ENCODE measurements at regions not wholly inside any gene's neighbourhood (a gene's known extent, or its start where the extent isn't known, plus 50 kb on each side); places are given as distances from the start of the nearest gene placed in this dataset.

DNA sequence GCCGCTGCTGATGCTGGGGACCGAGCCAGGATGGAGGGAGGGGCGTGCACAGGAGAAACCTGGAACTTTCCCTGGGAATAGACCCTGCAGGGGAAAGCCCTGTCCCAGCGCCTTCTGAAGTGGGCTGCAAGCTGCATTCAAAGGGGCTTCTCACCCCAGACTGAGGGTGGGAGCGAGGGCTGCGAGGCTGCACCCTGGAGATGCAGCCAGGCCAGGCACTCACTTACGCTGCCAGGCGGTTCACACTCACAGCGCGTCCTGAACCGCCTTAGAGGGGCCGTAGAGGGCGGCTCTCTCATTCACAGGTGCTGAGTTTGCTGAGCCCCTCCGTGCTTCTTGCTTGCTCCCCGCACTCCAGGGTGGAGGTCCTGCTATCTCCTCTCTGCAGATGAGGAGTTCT is 208.5 kb upstream of the C14orf180 start:
- Histone ChIP-seq H3K9me3 (no peaks in the 10 kb centered on the region), H3K4me1 (ENCODE audit: control insufficient read depth in 1 of 2, insufficient read depth in 2 of 2, low read depth in 1 of 2, low read length in 1 of 2) (peaks cover 0 to 38% of the 10 kb centered on the region in 2 experiments; a peak in 1 of 4 replicates), H3K9ac (no peak overlapping the region), H3K27ac (ENCODE audit: low read depth in 2 of 2, low read length in 1 of 2) (no peak overlapping the region), H4K20me1 (ENCODE audit: insufficient read depth) (no peaks in the 10 kb centered on the region), H3K79me2 (ENCODE audit: insufficient read depth) (no peaks in the 10 kb centered on the region), H2AFZ (ENCODE audit: low read depth) (no peak overlapping the region), H3K9me2 (no peaks in the 10 kb centered on the region), H3K27me3 (ENCODE audit: insufficient read depth) (no peaks in the 10 kb centered on the region), H3K4me2 (no peak overlapping the region), H3K4me3 (ENCODE audit: low read depth in 2 of 2, low read length in 1 of 2) (no peak overlapping the region), H3F3A (replicated peaks; ENCODE audit: insufficient read depth) (no peaks in the 10 kb centered on the region), H3K36me3 (replicated peaks in 1 of 2; ENCODE audit: control insufficient read depth in 1 of 2, insufficient read depth in 2 of 2, low read length in 1 of 2) (no peaks in the 10 kb centered on the region)
- 68% methylated on average over 11 of the region's 15 CpGs for WGBS (ENCODE audit: low lambda C conversion rate)
- TF ChIP-seq JUND (IDR thresholded peaks at IDR 0.05) = no peak
- TF ChIP-seq, protein P1, sequence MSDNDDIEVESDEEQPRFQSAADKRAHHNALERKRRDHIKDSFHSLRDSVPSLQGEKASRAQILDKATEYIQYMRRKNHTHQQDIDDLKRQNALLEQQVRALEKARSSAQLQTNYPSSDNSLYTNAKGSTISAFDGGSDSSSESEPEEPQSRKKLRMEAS (IDR thresholded peaks at IDR 0.05; ENCODE audit: low read depth) = no peak
- TF ChIP-seq FOXJ3 (CRISPR knock-in tag; IDR thresholded peaks at IDR 0.05) = no peak
- TF ChIP-seq, protein P2, sequence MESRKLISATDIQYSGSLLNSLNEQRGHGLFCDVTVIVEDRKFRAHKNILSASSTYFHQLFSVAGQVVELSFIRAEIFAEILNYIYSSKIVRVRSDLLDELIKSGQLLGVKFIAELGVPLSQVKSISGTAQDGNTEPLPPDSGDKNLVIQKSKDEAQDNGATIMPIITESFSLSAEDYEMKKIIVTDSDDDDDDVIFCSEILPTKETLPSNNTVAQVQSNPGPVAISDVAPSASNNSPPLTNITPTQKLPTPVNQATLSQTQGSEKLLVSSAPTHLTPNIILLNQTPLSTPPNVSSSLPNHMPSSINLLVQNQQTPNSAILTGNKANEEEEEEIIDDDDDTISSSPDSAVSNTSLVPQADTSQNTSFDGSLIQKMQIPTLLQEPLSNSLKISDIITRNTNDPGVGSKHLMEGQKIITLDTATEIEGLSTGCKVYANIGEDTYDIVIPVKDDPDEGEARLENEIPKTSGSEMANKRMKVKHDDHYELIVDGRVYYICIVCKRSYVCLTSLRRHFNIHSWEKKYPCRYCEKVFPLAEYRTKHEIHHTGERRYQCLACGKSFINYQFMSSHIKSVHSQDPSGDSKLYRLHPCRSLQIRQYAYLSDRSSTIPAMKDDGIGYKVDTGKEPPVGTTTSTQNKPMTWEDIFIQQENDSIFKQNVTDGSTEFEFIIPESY (IDR thresholded peaks at IDR 0.05; ENCODE audit: borderline replicate concordance, low read depth) = no peak
- TF ChIP-seq, protein P3, sequence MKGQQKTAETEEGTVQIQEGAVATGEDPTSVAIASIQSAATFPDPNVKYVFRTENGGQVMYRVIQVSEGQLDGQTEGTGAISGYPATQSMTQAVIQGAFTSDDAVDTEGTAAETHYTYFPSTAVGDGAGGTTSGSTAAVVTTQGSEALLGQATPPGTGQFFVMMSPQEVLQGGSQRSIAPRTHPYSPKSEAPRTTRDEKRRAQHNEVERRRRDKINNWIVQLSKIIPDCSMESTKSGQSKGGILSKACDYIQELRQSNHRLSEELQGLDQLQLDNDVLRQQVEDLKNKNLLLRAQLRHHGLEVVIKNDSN (IDR thresholded peaks at IDR 0.05; ENCODE audit: borderline replicate concordance, low read depth) = no peak
- TF ChIP-seq YY1 (IDR thresholded peaks at IDR 0.05; ENCODE audit: low read depth) = no peak
- TF ChIP-seq MXI1 (IDR thresholded peaks at IDR 0.05; ENCODE audit: low read depth, low read length) = no peak
- TF ChIP-seq, protein P4, sequence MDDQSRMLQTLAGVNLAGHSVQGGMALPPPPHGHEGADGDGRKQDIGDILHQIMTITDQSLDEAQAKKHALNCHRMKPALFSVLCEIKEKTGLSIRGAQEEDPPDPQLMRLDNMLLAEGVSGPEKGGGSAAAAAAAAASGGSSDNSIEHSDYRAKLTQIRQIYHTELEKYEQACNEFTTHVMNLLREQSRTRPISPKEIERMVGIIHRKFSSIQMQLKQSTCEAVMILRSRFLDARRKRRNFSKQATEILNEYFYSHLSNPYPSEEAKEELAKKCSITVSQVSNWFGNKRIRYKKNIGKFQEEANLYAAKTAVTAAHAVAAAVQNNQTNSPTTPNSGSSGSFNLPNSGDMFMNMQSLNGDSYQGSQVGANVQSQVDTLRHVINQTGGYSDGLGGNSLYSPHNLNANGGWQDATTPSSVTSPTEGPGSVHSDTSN (IDR thresholded peaks at IDR 0.05) = no peak
- TF ChIP-seq, protein P5, sequence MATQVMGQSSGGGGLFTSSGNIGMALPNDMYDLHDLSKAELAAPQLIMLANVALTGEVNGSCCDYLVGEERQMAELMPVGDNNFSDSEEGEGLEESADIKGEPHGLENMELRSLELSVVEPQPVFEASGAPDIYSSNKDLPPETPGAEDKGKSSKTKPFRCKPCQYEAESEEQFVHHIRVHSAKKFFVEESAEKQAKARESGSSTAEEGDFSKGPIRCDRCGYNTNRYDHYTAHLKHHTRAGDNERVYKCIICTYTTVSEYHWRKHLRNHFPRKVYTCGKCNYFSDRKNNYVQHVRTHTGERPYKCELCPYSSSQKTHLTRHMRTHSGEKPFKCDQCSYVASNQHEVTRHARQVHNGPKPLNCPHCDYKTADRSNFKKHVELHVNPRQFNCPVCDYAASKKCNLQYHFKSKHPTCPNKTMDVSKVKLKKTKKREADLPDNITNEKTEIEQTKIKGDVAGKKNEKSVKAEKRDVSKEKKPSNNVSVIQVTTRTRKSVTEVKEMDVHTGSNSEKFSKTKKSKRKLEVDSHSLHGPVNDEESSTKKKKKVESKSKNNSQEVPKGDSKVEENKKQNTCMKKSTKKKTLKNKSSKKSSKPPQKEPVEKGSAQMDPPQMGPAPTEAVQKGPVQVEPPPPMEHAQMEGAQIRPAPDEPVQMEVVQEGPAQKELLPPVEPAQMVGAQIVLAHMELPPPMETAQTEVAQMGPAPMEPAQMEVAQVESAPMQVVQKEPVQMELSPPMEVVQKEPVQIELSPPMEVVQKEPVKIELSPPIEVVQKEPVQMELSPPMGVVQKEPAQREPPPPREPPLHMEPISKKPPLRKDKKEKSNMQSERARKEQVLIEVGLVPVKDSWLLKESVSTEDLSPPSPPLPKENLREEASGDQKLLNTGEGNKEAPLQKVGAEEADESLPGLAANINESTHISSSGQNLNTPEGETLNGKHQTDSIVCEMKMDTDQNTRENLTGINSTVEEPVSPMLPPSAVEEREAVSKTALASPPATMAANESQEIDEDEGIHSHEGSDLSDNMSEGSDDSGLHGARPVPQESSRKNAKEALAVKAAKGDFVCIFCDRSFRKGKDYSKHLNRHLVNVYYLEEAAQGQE (IDR thresholded peaks at IDR 0.05; ENCODE audit: low read depth, low read length) = no peak
- TF ChIP-seq MEF2A (IDR thresholded peaks at IDR 0.05; ENCODE audit: borderline replicate concordance, low read depth) = no peak
- TF ChIP-seq NFIC (IDR thresholded peaks at IDR 0.05; ENCODE audit: borderline replicate concordance) = no peak
- no peak for TF ChIP-seq NRF1 (IDR thresholded peaks at IDR 0.05; ENCODE audit: low read depth, low read length)
- no peak for TF ChIP-seq EZH2phosphoT487 (IDR thresholded peaks at IDR 0.05; ENCODE audit: borderline replicate concordance, low read depth)
- no peak for TF ChIP-seq SMC3 (IDR thresholded peaks at IDR 0.05; ENCODE audit: low read depth, low read length)
- TF ChIP-seq, protein P6, sequence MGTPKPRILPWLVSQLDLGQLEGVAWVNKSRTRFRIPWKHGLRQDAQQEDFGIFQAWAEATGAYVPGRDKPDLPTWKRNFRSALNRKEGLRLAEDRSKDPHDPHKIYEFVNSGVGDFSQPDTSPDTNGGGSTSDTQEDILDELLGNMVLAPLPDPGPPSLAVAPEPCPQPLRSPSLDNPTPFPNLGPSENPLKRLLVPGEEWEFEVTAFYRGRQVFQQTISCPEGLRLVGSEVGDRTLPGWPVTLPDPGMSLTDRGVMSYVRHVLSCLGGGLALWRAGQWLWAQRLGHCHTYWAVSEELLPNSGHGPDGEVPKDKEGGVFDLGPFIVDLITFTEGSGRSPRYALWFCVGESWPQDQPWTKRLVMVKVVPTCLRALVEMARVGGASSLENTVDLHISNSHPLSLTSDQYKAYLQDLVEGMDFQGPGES (IDR thresholded peaks at IDR 0.05; ENCODE audit: low read depth, low read length) = no peak
- no peak for TF ChIP-seq EP300 (IDR thresholded peaks at IDR 0.05; ENCODE audit: borderline replicate concordance in 1 of 2, low read depth in 1 of 2, low read length in 1 of 2)
- no peak for TF ChIP-seq POLR2AphosphoS5 (IDR thresholded peaks at IDR 0.05; ENCODE audit: low read depth, low read length)
- ChIA-PET CTCF (interaction anchor here (0.6 to 4.1 kb wide), 13 partner anchors 9 to 233 kb away, joined by 3 to 28 read pairs (median 4); no protein-coding TSS in a partner anchor), POLR2A (no interaction called here)
- no peak for DNase-seq

All from SK-N-SH (cell line).